Suprapubic skin (tissue), 4 donors: ENCODE measurements at regions not wholly inside any gene's neighbourhood (a gene's known extent, or its start where the extent isn't known, plus 50 kb on each side); places are given as distances from the start of the nearest gene placed in this dataset.

ENCODE experiments used
- DNase-seq, 2 donors: peaks; one replicate each; pipeline ENCODE4 v3.0.0-alpha.2; 2019; ENCODE audit warnings: low spot score in 2 of 2
- H3K27ac ChIP-seq: fragments of 200-600 bp; sonication (generic); one replicate; pipeline ENCODE4 v1.5.1; 2019
- H3K27me3 ChIP-seq: fragments of 200-600 bp; sonication (generic); one replicate; pipeline ENCODE4 v1.5.1; 2019
- H3K36me3 ChIP-seq: fragments of 200-600 bp; sonication (generic); one replicate; pipeline ENCODE4 v1.5.1; 2019
- H3K4me1 ChIP-seq: fragments of 200-600 bp; sonication (generic); one replicate; pipeline ENCODE4 v1.5.1; 2019
- H3K4me3 ChIP-seq: fragments of 200-600 bp; sonication (generic); one replicate; pipeline ENCODE4 v1.5.1; 2019; ENCODE audit warnings: mild to moderate bottlenecking
- H3K9me3 ChIP-seq: fragments of 200-600 bp; sonication (generic); one replicate; pipeline ENCODE4 v1.5.1; 2019
- EP300 ChIP-seq: sonication (generic); formaldehyde crosslinking; IDR thresholded peaks from one replicate; pipeline ENCODE4 v1.6.1; 2017; ENCODE audit warnings: antibody characterized with exemption
- POLR2A ChIP-seq, 2 donors: fragments of 450-650 bp; IDR thresholded peaks; one replicate each; pipeline ENCODE4 v1.6.1; 2017; ENCODE audit warnings: antibody characterized with exemption in 2 of 2, mild to moderate bottlenecking in 2 of 2, moderate library complexity in 2 of 2
- POLR2AphosphoS5 ChIP-seq, 3 donors: sonication (generic); formaldehyde crosslinking; IDR thresholded peaks; one replicate each; pipeline ENCODE4 v1.6.1; 2017; ENCODE audit warnings: antibody characterized with exemption in 3 of 3
- WGBS: methylation state at CpG from one replicate; pipeline ENCODE4 v1.1.5; 2018; 5-methylcytosine and 5-hydroxymethylcytosine counted together
- TF ChIP-seq, protein P1 (sequence below), 2 donors: fragments of 200-600 bp in 1 of 2; fragments of 450-650 bp in 1 of 2; sonication (generic) in 1 of 2; IDR thresholded peaks; one replicate each; pipeline ENCODE4 v1.5.1; 2016 to 2019; ENCODE audit warnings: antibody characterized with exemption in 2 of 2, mild to moderate bottlenecking in 1 of 2, moderate library complexity in 1 of 2

DNA sequence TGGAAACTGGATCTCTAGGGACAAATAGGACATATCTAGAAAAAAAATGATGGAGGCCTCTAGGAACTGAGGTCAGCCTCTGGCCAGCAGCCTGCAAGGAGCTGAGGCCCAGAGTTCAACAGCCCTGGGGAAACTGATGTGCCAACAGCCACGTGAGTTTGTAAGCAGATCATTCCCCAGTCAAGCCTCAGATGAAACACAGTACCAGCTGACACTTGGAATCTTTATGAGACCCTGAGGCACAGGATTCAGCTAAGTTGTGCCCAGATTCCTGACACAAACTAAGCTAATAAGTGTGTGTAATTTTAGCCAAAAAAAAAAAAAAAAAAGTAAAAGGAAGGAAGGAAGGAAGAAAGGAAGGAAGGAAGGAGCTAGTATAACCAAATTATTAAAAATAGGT, 1059.8 kb upstream of the MAP3K7 start:
- WGBS, result 20% methylated on average over 1 of the region's 1 CpG
- TF ChIP-seq POLR2A (IDR thresholded peaks at IDR 0.05), result no peak
- TF ChIP-seq, protein P1, sequence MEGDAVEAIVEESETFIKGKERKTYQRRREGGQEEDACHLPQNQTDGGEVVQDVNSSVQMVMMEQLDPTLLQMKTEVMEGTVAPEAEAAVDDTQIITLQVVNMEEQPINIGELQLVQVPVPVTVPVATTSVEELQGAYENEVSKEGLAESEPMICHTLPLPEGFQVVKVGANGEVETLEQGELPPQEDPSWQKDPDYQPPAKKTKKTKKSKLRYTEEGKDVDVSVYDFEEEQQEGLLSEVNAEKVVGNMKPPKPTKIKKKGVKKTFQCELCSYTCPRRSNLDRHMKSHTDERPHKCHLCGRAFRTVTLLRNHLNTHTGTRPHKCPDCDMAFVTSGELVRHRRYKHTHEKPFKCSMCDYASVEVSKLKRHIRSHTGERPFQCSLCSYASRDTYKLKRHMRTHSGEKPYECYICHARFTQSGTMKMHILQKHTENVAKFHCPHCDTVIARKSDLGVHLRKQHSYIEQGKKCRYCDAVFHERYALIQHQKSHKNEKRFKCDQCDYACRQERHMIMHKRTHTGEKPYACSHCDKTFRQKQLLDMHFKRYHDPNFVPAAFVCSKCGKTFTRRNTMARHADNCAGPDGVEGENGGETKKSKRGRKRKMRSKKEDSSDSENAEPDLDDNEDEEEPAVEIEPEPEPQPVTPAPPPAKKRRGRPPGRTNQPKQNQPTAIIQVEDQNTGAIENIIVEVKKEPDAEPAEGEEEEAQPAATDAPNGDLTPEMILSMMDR (IDR thresholded peaks at IDR 0.05), result no peak
- TF ChIP-seq POLR2AphosphoS5 (IDR thresholded peaks at IDR 0.05), result no peak
- no peak overlapping the region for H3K27ac ChIP-seq

DNA sequence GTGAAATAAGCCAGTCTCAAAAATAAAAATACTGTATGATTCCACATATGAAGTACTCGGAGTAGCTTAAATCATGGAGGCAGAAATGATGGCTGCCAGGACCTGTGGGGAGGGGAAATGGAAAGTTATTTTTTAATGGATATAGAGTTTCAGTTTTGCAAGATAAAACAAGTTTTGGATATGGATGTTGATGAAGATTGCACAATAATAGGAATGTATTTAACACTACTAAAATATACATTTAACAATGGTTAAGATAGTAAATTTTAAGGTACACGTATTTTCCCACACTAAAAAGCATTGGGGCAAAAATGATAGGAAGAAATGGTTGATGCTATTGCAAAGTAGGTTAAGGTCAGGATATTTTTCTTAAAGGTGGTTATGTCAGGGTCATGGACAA, 1058.9 kb upstream of the MAP3K7 start:
- Histone ChIP-seq H3K27ac (no peak overlapping the region), H3K36me3 (no peaks in the 10 kb centered on the region), H3K9me3 (no peaks in the 10 kb centered on the region)

More for the DNA sequence above, 1059.8 kb upstream of the MAP3K7 start:
- Histone ChIP-seq H3K9me3 (no peaks in the 10 kb centered on the region), H3K36me3 (no peaks in the 10 kb centered on the region), H3K27me3 (no peaks in the 10 kb centered on the region), H3K4me1 (no peaks in the 10 kb centered on the region), H3K4me3 (no peak overlapping the region)
- DNase-seq, result no peak

DNA sequence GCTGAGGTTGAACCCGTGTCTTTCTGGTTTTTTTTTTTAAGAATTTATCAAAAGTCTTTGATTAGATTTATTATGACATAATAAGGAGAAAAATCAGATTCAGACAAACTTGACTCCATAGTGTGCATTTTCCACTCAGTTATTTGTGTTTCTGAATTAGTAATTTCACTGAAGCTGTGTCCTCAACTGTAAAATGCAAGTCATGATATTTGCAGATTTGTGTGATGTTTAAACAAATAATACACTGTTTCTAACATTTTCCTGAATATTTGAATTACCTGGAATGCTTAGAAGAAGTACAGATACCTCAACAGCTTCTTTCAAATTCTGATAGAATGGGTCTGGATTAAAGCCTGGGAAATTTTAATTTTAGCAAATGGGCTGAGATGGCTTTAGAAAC, 1050.3 kb upstream of the MAP3K7 start:
- TF ChIP-seq POLR2AphosphoS5 (IDR thresholded peaks at IDR 0.05) (no peak), POLR2A (IDR thresholded peaks at IDR 0.05) (no peak), EP300 (no peak)
- TF ChIP-seq, protein P1 (IDR thresholded peaks at IDR 0.05), result no peak
- Histone ChIP-seq H3K27ac (no peak overlapping the region), H3K9me3 (no peaks in the 10 kb centered on the region), H3K4me1 (no peaks in the 10 kb centered on the region), H3K4me3 (no peak overlapping the region), H3K36me3 (no peaks in the 10 kb centered on the region), H3K27me3 (no peaks in the 10 kb centered on the region)
- no peak for DNase-seq
- 83% methylated on average over 1 of the region's 1 CpG for WGBS

More for the DNA sequence above, 1058.9 kb upstream of the MAP3K7 start:
- WGBS, result 81% methylated on average over 2 of the region's 2 CpGs
- no peaks in the 10 kb centered on the region for H3K27me3 ChIP-seq
- no peak for DNase-seq
- H3K4me3 ChIP-seq, result no peak overlapping the region
- TF ChIP-seq, protein P1 (IDR thresholded peaks at IDR 0.05), result no peak
- no peak for TF ChIP-seq POLR2AphosphoS5 (IDR thresholded peaks at IDR 0.05)
- no peak for TF ChIP-seq EP300
- no peaks in the 10 kb centered on the region for H3K4me1 ChIP-seq

DNA sequence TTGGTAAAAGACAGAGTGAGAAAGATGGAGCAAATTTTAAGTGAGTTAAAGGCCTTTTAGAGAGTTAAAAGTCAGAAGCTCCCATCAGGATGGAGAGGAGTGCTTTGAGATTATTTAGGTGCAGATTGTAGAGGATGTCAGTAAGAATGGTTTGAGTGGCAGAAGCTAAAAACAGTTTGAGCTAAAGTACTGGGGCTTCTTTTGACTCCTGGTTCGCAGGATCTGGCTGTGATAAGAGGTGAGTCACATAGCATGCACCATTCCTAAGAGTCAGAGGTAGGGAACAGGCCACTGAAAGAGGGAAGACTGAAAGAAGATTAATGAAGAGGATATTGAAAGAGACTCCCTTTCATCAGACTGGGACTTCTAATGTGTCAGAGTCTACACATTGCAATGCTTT, 1047.9 kb upstream of the MAP3K7 start:
- H3K27ac ChIP-seq, result no peak overlapping the region
- WGBS, result 59% methylated on average over 1 of the region's 1 CpG

DNA sequence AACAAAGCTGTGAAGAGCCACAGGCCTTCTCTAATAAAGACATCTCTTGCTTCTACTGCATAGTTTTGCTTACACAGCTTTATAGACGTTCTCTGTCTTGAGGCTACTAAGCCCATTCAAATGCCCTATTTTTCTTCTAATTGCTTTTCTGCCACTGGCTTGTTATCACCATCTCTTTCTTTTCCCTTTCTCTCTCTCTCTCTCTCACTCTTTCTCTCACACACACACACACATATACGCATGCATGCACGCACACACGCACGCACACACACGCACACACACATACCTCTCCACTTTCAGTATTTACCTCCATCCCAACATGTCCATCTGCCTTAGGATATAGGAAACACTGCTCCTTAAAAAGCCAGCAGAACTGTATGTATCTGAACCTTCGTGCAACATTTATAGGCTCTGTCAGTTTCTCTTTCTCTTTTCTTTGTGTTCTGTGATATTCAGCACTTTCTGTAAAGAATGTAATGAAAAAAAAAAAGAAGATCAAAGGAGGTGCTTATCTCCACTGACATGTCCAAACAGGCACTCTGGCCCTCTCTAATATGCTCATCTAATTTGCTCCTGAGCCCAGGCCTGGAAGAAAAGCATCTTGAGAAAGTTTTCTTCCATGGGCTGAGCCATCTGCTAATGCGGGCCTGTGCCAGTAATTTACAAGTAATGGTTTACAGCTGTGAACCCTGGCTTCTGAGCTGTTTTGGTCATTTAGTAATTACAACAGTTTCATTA, 1046.7 kb upstream of the MAP3K7 start:
- 54% methylated on average over 8 of the region's 8 CpGs for WGBS
- Histone ChIP-seq H3K4me3 (no peak overlapping the region), H3K4me1 (no peaks in the 10 kb centered on the region), H3K36me3 (no peaks in the 10 kb centered on the region), H3K27me3 (no peaks in the 10 kb centered on the region), H3K27ac (no peak overlapping the region), H3K9me3 (no peaks in the 10 kb centered on the region)
- no peak for DNase-seq
- no peak for TF ChIP-seq POLR2AphosphoS5 (IDR thresholded peaks at IDR 0.05)

More for the DNA sequence above, 1047.9 kb upstream of the MAP3K7 start:
- Histone ChIP-seq H3K9me3 (no peaks in the 10 kb centered on the region), H3K4me3 (no peak overlapping the region), H3K27me3 (no peaks in the 10 kb centered on the region), H3K4me1 (no peaks in the 10 kb centered on the region), H3K36me3 (no peaks in the 10 kb centered on the region)
- TF ChIP-seq EP300, result no peak
- TF ChIP-seq, protein P1 (IDR thresholded peaks at IDR 0.05), result no peak
- TF ChIP-seq POLR2A (IDR thresholded peaks at IDR 0.05), result no peak
- no peak for TF ChIP-seq POLR2AphosphoS5 (IDR thresholded peaks at IDR 0.05)
- DNase-seq, result no peak

DNA sequence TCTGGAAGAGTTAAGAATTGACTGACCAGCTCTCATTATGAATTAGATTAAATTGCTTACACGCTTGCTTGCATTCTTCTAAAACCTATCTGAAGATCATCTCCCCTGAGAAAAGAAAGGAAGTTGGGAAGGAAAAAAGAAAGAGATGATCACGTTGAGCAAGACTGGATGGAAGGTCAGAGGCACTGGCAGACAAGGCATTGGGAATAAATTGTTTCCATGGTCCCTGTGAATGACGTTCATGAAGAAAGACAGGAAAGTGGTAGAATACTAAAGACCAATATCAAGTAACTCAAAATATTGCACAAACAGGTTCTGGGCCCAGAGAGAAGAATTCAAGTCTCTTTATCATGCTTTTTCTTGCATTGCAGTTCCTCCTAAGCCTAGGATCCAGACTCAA, 1045.4 kb upstream of the MAP3K7 start:
- no peak for TF ChIP-seq EP300
- TF ChIP-seq POLR2A (IDR thresholded peaks at IDR 0.05), result no peak
- no peak for TF ChIP-seq POLR2AphosphoS5 (IDR thresholded peaks at IDR 0.05)
- TF ChIP-seq, protein P1 (IDR thresholded peaks at IDR 0.05), result no peak
- no peaks in the 10 kb centered on the region for H3K27me3 ChIP-seq
- H3K27ac ChIP-seq, result no peak overlapping the region
- DNase-seq, result no peak
- no peaks in the 10 kb centered on the region for H3K9me3 ChIP-seq
- H3K36me3 ChIP-seq, result no peaks in the 10 kb centered on the region
- 64% methylated on average over 3 of the region's 3 CpGs for WGBS
- no peak overlapping the region for H3K4me3 ChIP-seq
- no peaks in the 10 kb centered on the region for H3K4me1 ChIP-seq
